Glutamatergic neuron (in vitro differentiated cells): ENCODE measurements at regions not wholly inside any gene's neighbourhood (a gene's known extent, or its start where the extent isn't known, plus 50 kb on each side); places are given as distances from the start of the nearest gene placed in this dataset.

Source experiments
- DNase-seq: peaks from one replicate; pipeline ENCODE4 v3.0.0; 2022
- H3K27ac Mint-ChIP-seq: one replicate; pipeline ENCODE4 v1.8.0; 2020; ENCODE audit warnings: mild to moderate bottlenecking, mixed read lengths, inconsistent platforms; ENCODE audit not compliant: unreplicated experiment
- H3K27me3 Mint-ChIP-seq: one replicate; pipeline ENCODE4 v1.8.0; 2020; ENCODE audit warnings: mild to moderate bottlenecking, moderate library complexity, mixed read lengths, inconsistent platforms; ENCODE audit not compliant: unreplicated experiment
- H3K36me3 Mint-ChIP-seq: one replicate; pipeline ENCODE4 v1.8.0; 2020; ENCODE audit warnings: mild to moderate bottlenecking, mixed read lengths, inconsistent platforms; ENCODE audit not compliant: unreplicated experiment
- H3K4me1 Mint-ChIP-seq: one replicate; pipeline ENCODE4 v1.8.0; 2020; ENCODE audit warnings: mild to moderate bottlenecking, low read depth, mixed read lengths, inconsistent platforms; ENCODE audit not compliant: unreplicated experiment
- H3K4me3 Mint-ChIP-seq: one replicate; pipeline ENCODE4 v1.8.0; 2020; ENCODE audit warnings: mild to moderate bottlenecking, mixed read lengths, inconsistent platforms; ENCODE audit not compliant: unreplicated experiment
- H3K9me3 Mint-ChIP-seq: one replicate; pipeline ENCODE4 v1.8.0; 2020; ENCODE audit warnings: mild to moderate bottlenecking, moderate library complexity, mixed read lengths, inconsistent platforms; ENCODE audit not compliant: unreplicated experiment
- TF ChIP-seq, protein P1 (sequence below): fragments of 200-600 bp; sonication (generic); IDR thresholded peaks from one replicate; pipeline ENCODE4 v1.5.0; 2021; ENCODE audit not compliant: partially characterized antibody, unreplicated experiment

DNA sequence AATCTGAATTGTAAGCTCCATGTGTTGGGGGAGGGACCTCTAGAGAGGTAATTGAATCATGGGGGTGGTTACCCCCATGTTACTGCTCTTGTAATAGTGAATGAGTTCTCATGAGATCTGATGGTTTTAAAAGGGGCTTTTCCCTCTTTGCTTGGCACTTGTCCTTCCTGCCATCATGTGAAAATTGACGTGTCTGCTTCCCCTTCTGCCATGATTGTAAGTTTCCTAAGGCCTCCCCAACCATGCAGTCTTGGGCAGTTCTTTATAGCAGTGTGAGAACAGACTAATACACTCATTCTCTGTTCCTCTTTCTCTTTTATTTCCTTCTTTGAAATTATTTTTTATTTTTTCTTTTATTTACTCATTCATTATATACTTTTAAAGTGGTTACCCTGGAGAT, 239.4 kb downstream of the CSNK2A3 start:
- Mint-ChIP-seq H3K4me3 (no peak overlapping the region), H3K27ac (no peak overlapping the region), H3K27me3 (peaks cover 2% of the 10 kb centered on the region), H3K4me1 (no peaks in the 10 kb centered on the region), H3K9me3 (peaks cover 3% of the 10 kb centered on the region), H3K36me3 (peaks cover 6% of the 10 kb centered on the region)
- TF ChIP-seq, protein P1, sequence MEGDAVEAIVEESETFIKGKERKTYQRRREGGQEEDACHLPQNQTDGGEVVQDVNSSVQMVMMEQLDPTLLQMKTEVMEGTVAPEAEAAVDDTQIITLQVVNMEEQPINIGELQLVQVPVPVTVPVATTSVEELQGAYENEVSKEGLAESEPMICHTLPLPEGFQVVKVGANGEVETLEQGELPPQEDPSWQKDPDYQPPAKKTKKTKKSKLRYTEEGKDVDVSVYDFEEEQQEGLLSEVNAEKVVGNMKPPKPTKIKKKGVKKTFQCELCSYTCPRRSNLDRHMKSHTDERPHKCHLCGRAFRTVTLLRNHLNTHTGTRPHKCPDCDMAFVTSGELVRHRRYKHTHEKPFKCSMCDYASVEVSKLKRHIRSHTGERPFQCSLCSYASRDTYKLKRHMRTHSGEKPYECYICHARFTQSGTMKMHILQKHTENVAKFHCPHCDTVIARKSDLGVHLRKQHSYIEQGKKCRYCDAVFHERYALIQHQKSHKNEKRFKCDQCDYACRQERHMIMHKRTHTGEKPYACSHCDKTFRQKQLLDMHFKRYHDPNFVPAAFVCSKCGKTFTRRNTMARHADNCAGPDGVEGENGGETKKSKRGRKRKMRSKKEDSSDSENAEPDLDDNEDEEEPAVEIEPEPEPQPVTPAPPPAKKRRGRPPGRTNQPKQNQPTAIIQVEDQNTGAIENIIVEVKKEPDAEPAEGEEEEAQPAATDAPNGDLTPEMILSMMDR, result no peak
- no peak for DNase-seq

DNA sequence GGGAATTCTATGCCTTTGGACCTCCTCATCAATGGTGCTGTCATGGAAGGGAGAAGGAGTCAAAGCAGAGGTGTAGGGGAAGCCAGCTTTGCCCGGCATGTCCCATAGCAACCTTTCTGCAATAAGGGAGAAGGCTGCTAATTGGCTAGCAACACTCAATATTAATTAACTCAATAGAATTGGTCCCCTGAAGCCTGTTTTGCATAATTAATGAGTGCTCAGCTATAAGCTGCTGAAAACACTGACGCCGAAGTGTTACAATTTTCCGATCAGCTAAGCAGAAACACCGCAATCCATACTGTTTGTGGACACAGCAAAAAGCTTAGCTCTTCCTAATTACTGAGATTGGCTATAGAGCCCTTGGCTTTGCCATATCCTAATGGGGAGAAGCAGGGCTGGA, 245.0 kb downstream of the CSNK2A3 start:
- H3K9me3 Mint-ChIP-seq, result peaks cover 1% of the 10 kb centered on the region
- H3K36me3 Mint-ChIP-seq, result no peaks in the 10 kb centered on the region
- no peak for DNase-seq
- H3K27ac Mint-ChIP-seq, result no peak overlapping the region
- peaks cover 2% of the 10 kb centered on the region for H3K27me3 Mint-ChIP-seq
- TF ChIP-seq, protein P1, result no peak
- H3K4me1 Mint-ChIP-seq, result no peaks in the 10 kb centered on the region
- no peak overlapping the region for H3K4me3 Mint-ChIP-seq

DNA sequence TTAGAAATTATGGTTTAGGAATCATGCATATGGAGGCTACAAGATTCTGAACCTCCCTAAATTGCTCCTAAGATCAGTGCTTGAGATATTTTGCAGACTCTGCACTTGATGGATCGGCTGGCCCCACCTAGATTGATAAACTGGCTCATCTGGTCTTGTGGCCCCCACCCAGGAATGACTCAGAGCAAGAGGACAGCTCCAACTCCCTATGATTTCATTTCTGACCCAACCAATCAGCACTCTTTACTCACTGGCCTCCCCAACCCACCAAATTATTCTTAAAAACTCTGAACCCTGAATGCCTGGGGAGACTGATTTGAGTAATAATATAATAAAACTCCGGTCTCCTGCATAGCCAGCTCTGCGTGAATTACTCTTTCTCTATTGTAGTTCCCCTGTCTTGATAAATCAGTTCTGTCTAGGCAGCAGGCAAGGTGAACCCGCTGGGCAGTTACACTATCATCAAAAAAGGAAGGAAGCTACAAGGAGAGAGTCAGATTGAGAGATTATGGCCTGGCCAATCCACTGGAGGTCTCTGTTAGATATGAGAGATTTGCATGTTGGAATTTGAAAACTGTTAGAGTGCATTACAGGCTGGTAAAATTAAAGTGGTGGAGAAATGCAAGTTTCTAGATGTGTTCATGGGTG, 245.8 kb downstream of the CSNK2A3 start:
- Mint-ChIP-seq H3K4me1 (no peaks in the 10 kb centered on the region), H3K36me3 (no peaks in the 10 kb centered on the region), H3K27ac (no peak overlapping the region), H3K9me3 (peaks cover 1% of the 10 kb centered on the region), H3K27me3 (peaks cover 2% of the 10 kb centered on the region), H3K4me3 (no peak overlapping the region)
- TF ChIP-seq, protein P1, result no peak
- no peak for DNase-seq

DNA sequence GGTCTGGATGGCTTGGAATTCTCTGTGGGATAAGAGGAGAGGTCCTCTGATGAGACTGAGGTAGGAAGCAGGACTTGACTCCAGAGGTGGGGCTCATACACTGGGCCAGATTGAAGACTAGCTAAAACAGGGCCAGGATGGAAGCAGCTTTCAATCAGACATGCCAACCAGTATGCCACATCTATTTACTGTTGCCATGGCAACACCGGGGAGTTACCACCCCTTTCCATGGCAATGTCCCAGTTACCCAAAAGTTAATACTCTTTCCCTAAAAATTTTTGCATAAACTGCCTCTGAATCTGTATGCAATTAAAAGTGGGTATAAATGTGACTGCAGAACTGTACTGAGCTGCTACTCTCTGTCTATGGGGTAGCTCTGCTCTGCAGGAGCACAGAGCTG, 247.5 kb upstream of the ZBED5 start:
- Mint-ChIP-seq H3K9me3 (peaks cover 1% of the 10 kb centered on the region), H3K4me3 (no peak overlapping the region), H3K27me3 (peaks cover 2% of the 10 kb centered on the region), H3K27ac (no peak overlapping the region), H3K36me3 (no peaks in the 10 kb centered on the region), H3K4me1 (no peaks in the 10 kb centered on the region)
- DNase-seq, result no peak
- TF ChIP-seq, protein P1, result no peak

DNA sequence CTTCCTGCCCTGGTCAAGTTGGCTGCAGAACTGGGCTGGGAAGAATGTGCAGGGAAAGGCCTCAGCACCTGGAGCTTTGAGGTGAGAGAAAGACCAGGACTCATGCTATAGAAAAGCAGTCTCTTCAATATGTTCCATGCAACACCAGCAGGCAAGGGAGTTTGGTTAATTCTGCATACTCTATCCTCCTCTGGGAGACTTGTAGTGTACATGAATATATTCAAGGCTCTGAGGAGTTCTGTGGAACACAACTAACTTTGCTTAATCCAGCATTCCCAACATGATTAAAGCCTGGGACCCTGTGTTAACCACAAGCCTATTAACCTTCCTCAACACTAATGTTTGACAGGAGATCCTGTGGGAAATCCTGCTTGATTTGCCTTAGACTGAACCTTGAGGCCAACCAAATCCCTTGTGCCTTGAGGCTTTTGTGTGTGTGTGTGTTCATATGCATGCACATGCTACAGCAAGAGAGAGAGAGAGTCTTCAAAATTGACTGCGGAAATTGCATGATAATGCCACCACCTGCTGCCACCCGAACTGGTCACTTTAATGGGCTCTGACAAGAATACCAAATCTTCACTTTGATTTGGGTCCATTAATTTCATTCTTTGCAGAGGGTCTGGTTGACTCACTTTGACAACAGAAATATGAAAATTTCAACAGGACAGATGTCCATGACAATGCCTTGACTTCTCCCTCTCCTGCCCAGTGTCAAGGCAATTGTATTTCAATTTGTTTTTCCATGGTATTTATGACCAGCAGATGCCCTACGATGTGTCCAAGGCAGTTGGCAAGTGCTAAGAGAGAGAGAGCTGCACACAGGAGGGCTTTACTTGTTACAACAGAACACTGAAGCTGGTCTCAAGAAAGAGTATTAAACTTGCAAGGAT, 238.2 kb upstream of the ZBED5 start:
- H3K27ac Mint-ChIP-seq, result no peak overlapping the region
- peaks cover 7% of the 10 kb centered on the region for H3K4me1 Mint-ChIP-seq
- TF ChIP-seq, protein P1, result no peak
- H3K9me3 Mint-ChIP-seq, result peaks cover 4% of the 10 kb centered on the region
- peaks cover 12% of the 10 kb centered on the region for H3K36me3 Mint-ChIP-seq
- DNase-seq, result no peak
- H3K4me3 Mint-ChIP-seq, result no peak overlapping the region
- H3K27me3 Mint-ChIP-seq, result peaks cover 4% of the 10 kb centered on the region
